ENCODE measurements at regions not wholly inside any gene's neighbourhood (a gene's known extent, or its start where the extent isn't known, plus 50 kb on each side); places are given as distances from the start of the nearest gene placed in this dataset.

DNA sequence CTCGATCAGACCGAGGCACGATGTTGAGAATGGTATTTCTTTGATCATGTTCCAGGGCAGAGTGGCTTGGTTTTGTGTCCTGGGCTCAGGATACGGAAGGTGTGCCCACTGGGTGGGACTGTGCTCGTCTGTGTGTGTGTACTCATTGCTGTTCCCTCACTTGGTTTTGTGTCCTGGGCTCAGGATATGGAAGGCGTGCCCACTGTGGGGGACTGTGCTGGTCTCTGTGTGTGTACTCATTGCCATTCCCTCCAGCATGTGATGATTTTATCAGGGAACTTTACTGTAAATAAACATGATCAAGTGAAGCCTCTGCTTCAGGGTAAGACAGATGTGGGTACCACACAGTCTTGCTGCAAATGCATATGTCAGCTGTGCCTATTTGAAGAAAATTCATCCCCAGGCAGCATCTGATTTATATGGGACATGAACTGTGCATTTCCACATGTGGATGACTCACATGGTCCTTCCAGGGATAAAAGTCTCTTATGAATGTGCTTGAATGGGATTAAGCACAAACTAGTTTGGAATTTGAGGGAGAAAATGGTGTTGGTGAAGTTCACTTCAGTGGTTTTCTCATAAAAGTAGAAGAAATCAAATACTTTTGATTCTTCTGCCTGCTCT, 274.3 kb downstream of the QKI start:
- Mint-ChIP-seq H3K27ac (no peak overlapping the region), H3K4me3 (no peak overlapping the region), H3K4me1 (no peaks in the 10 kb centered on the region), H3K36me3 (no peaks in the 10 kb centered on the region), H3K27me3 (peaks cover 11% of the 10 kb centered on the region), H3K9me3 (no peaks in the 10 kb centered on the region)

DNA sequence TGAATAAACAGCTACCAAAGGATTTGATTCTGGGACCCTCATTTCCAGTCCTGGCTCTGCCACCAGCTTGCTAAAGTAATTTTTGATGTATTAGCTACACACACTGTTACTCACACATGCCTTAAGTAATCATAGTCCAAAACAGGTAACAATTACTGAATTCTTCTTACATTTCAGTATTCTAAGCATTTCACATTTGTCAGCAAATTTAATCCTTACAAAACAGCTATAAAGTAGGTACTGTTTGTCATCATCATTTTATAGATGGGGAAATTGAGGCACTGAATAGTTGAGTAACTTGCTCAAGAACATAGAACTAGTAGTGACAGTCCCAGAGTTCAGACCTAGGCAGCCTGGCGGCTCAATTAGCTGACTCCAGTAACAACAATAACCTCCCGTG, 272.6 kb downstream of the QKI start:
- no peaks in the 10 kb centered on the region for H3K36me3 Mint-ChIP-seq
- H3K4me1 Mint-ChIP-seq, result no peaks in the 10 kb centered on the region
- no peak overlapping the region for H3K27ac Mint-ChIP-seq
- H3K27me3 Mint-ChIP-seq, result peaks cover 10% of the 10 kb centered on the region
- no peak overlapping the region for H3K4me3 Mint-ChIP-seq
- H3K9me3 Mint-ChIP-seq, result peaks cover 8% of the 10 kb centered on the region

DNA sequence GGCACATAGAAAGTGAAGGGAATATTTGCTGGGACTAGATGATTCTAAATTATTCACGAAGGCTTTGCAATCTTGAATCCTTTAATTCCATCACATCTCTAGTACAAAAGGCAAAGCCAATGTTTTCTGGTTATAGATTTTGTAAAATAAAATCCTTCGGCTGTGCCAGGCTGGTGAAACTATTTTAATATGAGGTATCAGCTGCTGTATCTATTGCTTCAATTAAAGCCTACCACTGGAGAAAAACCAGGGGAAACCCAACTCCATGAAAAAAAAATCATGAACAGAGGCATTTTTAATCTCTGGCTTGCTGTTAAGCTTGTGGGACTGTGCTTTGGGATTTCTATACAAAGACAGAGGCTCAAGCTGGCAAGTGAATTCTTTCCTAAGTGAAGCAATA, 271.8 kb downstream of the QKI start:
- no peaks in the 10 kb centered on the region for H3K4me1 Mint-ChIP-seq
- peaks cover 8% of the 10 kb centered on the region for H3K9me3 Mint-ChIP-seq
- peaks cover 1% of the 10 kb centered on the region for H3K36me3 Mint-ChIP-seq
- no peak overlapping the region for H3K4me3 Mint-ChIP-seq
- peaks cover 10% of the 10 kb centered on the region for H3K27me3 Mint-ChIP-seq
- H3K27ac Mint-ChIP-seq, result no peak overlapping the region

DNA sequence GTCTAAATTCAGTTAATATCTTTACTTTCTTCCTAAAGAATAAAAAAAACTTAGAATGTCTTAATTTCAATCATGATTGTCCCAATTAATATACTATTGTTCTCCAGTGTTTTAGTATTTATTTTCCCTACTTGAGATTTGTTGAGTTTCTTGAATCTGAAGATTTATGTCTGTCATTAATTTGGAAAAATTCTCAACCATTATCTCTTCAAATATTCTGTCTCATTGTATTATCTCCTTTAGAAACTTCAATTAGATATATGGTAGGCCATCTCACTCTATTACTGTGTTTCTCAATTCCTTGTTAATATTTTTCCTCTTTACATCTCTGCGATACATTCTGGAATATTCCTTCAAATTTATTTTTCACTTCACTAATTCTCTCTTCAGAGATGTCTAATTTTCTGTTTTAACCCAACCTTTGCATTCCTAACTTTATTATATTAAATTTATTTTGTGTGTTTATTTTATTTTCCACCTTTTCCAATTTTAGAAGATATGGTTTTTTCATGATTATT, 268.6 kb downstream of the QKI start:
- Mint-ChIP-seq H3K36me3 (peaks cover 1% of the 10 kb centered on the region), H3K4me3 (no peak overlapping the region), H3K9me3 (peaks cover 8% of the 10 kb centered on the region), H3K27ac (no peak overlapping the region), H3K4me1 (no peaks in the 10 kb centered on the region), H3K27me3 (peaks cover 10% of the 10 kb centered on the region)

DNA sequence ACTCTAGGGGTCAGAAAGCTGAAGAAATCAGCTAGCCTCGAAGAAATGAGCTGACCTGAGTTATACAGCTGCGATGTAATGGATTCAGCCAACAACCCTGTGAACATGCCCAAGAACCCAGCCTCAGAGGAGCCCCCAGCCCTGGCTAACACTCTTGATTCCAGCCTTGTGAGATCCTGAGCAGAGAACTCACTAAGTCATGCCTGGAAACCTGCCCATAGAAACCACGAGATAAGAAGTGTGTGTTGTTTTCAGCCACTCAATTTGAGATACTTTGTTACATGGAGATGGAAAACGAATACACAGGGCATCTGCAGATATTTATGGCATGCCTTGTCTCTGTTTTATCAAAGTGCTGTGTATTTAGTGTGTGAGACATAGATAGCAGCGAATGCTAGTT, 265.2 kb downstream of the QKI start:
- Mint-ChIP-seq H3K27me3 (peaks cover 4% of the 10 kb centered on the region), H3K4me3 (no peak overlapping the region)

DNA sequence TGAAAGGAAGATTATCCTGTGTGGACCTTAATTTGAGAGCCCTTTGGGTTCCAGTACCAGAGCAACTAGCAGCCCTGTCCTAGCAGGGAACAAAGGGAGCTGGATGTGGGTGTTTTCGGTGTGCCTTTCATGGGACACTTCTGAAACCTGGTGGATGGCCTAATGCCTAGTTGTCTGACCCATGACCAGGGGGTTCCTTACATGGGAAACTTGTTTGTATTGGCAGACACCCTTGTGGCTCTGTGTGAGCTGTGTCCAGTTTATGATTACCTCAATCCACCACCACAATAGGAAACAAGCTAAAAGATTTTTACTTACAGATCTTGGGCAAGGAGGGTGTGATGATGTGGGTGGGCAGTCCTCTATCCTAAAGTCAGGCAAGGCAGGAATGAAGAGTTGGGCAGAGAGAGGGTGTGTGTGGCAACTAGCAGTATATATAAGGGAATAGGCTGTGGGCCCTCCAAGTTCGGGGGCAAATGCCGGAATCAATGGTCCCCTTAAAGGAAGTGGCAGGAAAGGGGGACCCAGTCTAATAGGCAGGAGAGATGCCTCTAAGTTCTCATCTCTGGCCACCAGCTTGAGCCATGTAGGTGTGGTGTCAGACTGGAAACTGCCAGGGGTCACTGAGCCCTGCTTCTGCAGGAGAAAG, 264.6 kb downstream of the QKI start:
- Mint-ChIP-seq H3K36me3 (peaks cover 1% of the 10 kb centered on the region), H3K4me3 (no peak overlapping the region), H3K4me1 (no peaks in the 10 kb centered on the region), H3K9me3 (peaks cover 8% of the 10 kb centered on the region), H3K27me3 (peaks cover 4% of the 10 kb centered on the region), H3K27ac (no peak overlapping the region)

More for the DNA sequence above, 265.2 kb downstream of the QKI start:
- H3K9me3 Mint-ChIP-seq, result peaks cover 8% of the 10 kb centered on the region
- H3K36me3 Mint-ChIP-seq, result peaks cover 1% of the 10 kb centered on the region
- no peaks in the 10 kb centered on the region for H3K4me1 Mint-ChIP-seq
- H3K27ac Mint-ChIP-seq, result no peak overlapping the region

DNA sequence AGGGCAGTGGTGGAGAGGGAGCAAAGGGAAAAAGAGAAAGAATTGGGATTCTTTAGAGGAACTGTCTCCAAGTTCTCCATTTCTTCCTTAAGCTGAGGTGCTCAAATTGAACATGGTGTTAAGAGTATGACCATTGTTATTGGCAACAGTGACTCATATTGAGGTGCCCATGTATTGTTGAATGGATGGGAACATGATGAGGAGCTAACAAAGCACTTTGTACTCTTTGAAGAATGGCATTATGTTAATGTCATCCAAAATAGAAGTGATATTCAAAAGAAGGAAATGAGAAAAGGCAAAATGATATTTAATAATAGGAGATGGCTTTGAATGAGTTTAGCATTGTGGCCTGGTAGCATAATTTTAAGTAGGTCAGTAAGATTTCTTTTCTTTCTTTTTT, 261.1 kb downstream of the QKI start:
- H3K36me3 Mint-ChIP-seq, result no peaks in the 10 kb centered on the region
- H3K4me3 Mint-ChIP-seq, result no peak overlapping the region
- H3K9me3 Mint-ChIP-seq, result no peaks in the 10 kb centered on the region
- H3K27ac Mint-ChIP-seq, result no peak overlapping the region
- H3K4me1 Mint-ChIP-seq, result no peaks in the 10 kb centered on the region
- peaks cover 3% of the 10 kb centered on the region for H3K27me3 Mint-ChIP-seq

DNA sequence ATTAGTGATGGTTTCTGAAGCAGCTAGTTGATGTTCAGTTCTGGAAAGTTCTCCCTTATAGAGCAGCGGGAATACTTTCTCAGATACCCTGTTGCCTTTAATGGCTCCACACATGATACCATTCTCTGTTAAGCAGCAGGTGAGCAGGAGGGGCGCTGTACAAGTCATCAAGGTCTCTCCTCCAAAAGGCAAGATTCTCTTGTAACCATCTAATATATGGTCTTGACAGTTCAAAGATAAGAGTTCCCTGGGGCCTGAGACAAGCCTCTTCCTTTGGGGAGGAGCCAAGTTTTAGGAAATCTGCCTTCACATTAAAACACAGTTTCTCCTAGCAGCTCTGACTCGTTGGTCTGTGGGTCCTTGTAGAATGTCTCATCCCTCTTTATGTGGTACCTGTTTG, 258.2 kb downstream of the QKI start:
- Mint-ChIP-seq H3K27me3 (peaks cover 3% of the 10 kb centered on the region), H3K4me1 (peaks cover 1% of the 10 kb centered on the region), H3K36me3 (no peaks in the 10 kb centered on the region), H3K4me3 (no peak overlapping the region), H3K27ac (no peak overlapping the region), H3K9me3 (no peaks in the 10 kb centered on the region)

DNA sequence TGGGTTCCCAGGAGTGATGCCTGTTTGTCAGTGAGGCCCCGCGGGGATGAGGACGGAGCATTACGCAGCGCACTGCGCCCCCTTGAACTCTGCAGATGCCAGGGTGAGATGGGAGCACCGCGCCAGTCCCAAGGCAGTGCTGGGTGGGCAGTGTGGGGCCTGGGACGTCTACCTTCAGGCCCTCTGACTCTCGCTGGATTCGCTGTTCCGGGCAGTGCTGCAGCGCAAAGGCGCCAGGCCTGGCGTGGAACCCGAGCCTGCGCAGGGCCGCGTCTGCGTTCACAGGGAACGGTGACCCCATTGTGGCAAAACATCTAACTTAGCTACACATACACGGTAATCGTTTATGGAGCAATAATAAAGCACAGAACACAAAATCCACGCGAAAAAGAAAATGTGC, 257.3 kb downstream of the QKI start:
- no peak overlapping the region for H3K4me3 Mint-ChIP-seq
- no peaks in the 10 kb centered on the region for H3K27me3 Mint-ChIP-seq
- no peak overlapping the region for H3K27ac Mint-ChIP-seq
- H3K36me3 Mint-ChIP-seq, result no peaks in the 10 kb centered on the region
- H3K9me3 Mint-ChIP-seq, result no peaks in the 10 kb centered on the region
- H3K4me1 Mint-ChIP-seq, result peaks cover 9% of the 10 kb centered on the region

DNA sequence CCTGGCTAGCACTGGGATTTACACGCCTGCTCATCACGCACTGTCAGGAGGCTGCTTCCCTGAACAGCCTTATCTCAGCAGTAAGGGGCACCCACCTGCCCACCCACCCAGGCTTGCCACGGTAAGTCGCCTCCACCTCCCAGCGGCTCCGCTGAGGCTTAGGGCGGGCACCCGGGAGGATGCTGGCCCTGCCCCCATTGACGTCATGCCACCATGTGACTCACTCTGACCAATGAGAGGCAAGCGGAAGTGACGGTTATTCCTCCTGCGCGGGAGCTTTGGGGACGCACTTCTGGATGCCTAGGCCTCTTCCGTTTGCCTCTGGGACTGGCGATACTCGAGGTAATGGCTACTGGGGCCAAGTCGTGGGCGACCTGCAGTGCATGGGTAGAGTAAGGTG, 256.8 kb downstream of the QKI start:
- H3K9me3 Mint-ChIP-seq, result no peaks in the 10 kb centered on the region
- H3K27me3 Mint-ChIP-seq, result no peaks in the 10 kb centered on the region
- H3K4me3 Mint-ChIP-seq, result no peak overlapping the region
- H3K27ac Mint-ChIP-seq, result no peak overlapping the region
- H3K4me1 Mint-ChIP-seq, result peaks cover 9% of the 10 kb centered on the region
- H3K36me3 Mint-ChIP-seq, result no peaks in the 10 kb centered on the region

DNA sequence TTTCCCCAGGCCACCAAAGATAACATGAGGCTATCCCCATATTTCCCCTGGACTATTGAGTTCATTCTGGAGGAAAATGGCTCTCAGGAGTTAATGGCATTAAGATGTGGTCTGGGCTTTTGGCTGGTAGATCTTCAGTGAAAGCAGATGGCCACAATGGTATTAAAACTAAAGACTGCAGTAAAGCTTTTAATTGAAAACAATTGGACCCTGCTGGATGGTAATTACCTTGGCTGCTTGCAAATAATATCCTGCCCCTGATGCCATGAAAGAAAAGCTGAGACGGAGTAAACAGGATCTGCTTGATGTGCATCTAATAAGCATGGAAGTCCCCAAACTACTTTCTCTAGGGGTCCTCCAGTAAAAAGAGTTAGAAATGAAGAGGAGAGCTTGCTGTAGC, 255.8 kb downstream of the QKI start:
- H3K4me3 Mint-ChIP-seq, result no peak overlapping the region
- peaks cover 9% of the 10 kb centered on the region for H3K4me1 Mint-ChIP-seq
- no peaks in the 10 kb centered on the region for H3K27me3 Mint-ChIP-seq
- no peak overlapping the region for H3K27ac Mint-ChIP-seq
- no peaks in the 10 kb centered on the region for H3K9me3 Mint-ChIP-seq
- H3K36me3 Mint-ChIP-seq, result no peaks in the 10 kb centered on the region

DNA sequence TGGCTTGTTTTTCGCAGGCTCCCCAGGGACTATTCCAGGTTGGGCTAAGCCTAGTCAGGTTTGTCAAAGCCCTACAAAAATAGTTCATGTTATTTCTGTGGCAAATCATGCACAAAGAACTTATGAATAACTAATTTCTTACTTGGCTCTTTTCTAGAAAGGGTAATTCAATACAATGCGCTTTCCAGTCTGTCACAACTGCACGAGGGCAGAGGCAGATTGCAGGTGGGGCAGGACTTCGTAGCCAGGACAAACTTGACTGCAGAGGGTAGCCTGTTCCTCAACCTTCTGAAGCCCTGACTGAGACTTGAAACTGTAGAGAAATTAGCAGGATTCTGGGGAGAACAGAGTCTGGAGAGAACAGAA, 253.5 kb downstream of the QKI start:
- H3K27me3 Mint-ChIP-seq, result no peaks in the 10 kb centered on the region
- no peak overlapping the region for H3K27ac Mint-ChIP-seq
- H3K4me3 Mint-ChIP-seq, result no peak overlapping the region
- no peaks in the 10 kb centered on the region for H3K36me3 Mint-ChIP-seq
- no peaks in the 10 kb centered on the region for H3K9me3 Mint-ChIP-seq
- peaks cover 9% of the 10 kb centered on the region for H3K4me1 Mint-ChIP-seq

DNA sequence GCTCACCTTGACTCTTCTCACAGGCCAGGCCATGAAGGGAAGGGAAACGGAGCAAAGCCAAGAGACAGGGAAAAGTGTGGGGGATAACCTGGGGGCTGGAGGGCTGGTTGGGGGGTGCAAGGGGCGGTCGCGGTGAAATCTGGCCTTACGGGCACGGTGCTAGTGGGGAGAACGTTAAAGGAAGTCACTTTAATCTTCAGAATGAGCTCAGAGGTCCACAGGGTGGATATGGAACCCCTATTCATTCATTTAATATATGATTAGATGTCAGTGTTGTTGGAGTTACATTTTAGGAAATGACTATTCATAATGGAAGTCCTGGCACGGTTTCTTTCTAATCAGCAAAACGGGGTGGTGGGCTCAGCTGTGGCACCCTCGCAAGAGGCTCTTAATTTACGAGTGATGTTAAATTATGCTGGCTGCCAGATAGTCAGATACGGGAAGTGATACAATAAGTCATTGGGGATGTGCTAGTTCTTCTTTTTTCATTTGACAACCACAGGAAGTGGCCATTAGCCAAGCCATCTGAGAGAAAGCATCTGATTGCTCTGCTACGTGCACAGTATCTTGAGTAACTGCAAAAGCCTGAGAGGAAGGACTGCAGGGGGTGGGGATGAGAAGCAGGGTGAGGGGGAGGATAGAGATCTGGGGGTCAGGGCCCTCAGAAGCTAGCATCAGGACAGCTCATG, 253.0 kb downstream of the QKI start:
- Mint-ChIP-seq H3K36me3 (no peaks in the 10 kb centered on the region), H3K4me3 (no peak overlapping the region), H3K27ac (no peak overlapping the region), H3K27me3 (no peaks in the 10 kb centered on the region), H3K4me1 (peaks cover 9% of the 10 kb centered on the region), H3K9me3 (no peaks in the 10 kb centered on the region)

DNA sequence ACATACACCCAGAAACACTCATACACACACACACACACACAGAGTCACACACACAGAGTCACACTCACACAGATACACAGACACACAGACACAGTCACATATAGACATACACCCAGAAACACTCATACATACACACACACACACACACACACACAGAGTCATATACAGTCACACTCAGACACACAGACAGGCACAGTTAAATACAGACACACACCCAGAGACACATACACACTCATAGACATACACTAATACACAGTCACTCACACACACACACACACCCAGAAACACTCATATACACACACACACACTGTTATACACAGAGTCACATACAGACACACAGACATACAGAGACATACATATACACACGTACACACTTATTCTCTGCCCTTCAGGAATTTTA, 250.9 kb downstream of the QKI start:
- no peaks in the 10 kb centered on the region for H3K9me3 Mint-ChIP-seq
- H3K36me3 Mint-ChIP-seq, result no peaks in the 10 kb centered on the region
- peaks cover 9% of the 10 kb centered on the region for H3K4me1 Mint-ChIP-seq
- H3K27me3 Mint-ChIP-seq, result peaks cover 3% of the 10 kb centered on the region
- H3K4me3 Mint-ChIP-seq, result no peak overlapping the region
- H3K27ac Mint-ChIP-seq, result no peak overlapping the region

DNA sequence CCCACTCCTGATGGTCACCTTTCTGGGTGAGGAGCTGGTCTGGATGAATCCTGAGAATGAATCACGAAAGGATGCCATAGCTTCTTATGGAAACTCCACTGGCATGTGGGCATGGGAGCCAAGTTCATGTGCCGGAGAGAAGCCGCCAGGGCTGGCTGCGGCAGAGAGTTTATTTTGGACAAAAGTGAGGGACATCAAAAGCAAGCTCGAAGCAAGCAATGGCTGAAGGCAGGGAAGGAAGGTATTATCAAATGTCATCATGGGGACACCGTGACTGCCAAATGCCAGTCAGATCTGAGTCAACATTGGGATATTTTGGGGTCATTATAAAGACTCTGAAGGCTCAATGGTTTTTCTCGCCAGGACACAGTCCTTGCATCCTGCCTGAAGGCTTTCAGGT, 249.1 kb downstream of the QKI start:
- Mint-ChIP-seq H3K27me3 (peaks cover 5% of the 10 kb centered on the region), H3K4me3 (no peak overlapping the region), H3K27ac (no peak overlapping the region), H3K4me1 (peaks cover 9% of the 10 kb centered on the region), H3K9me3 (no peaks in the 10 kb centered on the region), H3K36me3 (no peaks in the 10 kb centered on the region)

DNA sequence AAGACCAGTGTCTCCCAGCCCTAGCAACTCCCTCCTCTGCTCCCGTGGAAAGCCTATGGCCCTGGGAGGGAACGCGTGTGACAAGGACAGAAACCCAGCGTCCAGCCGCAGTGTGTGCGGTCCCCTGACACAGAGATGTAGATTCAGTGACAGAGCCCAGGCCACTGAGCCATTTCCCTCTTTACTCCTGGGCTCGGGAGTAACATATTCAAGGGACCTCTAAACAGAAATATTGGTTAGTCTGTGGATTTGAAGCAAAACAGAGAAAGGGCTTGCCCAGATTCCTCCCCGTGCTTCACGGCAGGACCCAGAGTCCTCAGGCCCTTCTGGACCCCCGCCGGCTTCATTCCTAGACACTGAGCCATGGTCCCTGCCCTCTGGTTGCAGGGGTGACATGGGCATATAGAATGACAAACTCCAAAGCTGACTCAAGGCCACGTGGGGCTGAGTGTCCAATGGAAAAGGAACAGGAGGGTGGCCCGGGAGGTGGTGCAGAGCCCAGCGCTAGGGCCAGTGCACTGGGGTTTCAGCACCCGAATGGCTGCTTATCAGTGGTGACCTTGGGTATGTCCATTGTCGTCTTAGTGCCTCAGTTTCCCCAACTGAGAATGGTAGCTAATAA, 248.2 kb downstream of the QKI start:
- no peak overlapping the region for H3K4me3 Mint-ChIP-seq
- peaks cover 7% of the 10 kb centered on the region for H3K4me1 Mint-ChIP-seq
- peaks cover 5% of the 10 kb centered on the region for H3K27me3 Mint-ChIP-seq

More for the DNA sequence above, 248.2 kb downstream of the QKI start:
- H3K9me3 Mint-ChIP-seq, result no peaks in the 10 kb centered on the region
- H3K27ac Mint-ChIP-seq, result no peak overlapping the region
- H3K36me3 Mint-ChIP-seq, result no peaks in the 10 kb centered on the region
